Neural progenitor cell (in vitro differentiated cells): ENCODE measurements at regions not wholly inside any gene's neighbourhood (a gene's known extent, or its start where the extent isn't known, plus 50 kb on each side); places are given as distances from the start of the nearest gene placed in this dataset.

Experiments used
- CTCF ChIP-seq: fragments of 200-600 bp; sonication (generic); IDR thresholded peaks from 2 replicates; pipeline ENCODE4 v1.5.1; 2017; ENCODE audit warnings: antibody characterized with exemption, mild to moderate bottlenecking
- EZH2 ChIP-seq: fragments of 200-600 bp; sonication (generic); IDR thresholded peaks from 2 replicates; pipeline ENCODE4 v1.6.1; 2017; ENCODE audit warnings: antibody characterized with exemption, mild to moderate bottlenecking, moderate library complexity

- no peak for TF ChIP-seq CTCF
- no peak for TF ChIP-seq EZH2
These were observed 325.4 kb downstream of the DLEU7 start for GRCh38 chr13:50518131-50518530.
